Prostate gland (tissue), 2 donors: ENCODE measurements at regions not wholly inside any gene's neighbourhood (a gene's known extent, or its start where the extent isn't known, plus 50 kb on each side); places are given as distances from the start of the nearest gene placed in this dataset.

Experiments
- DNase-seq: peaks from one replicate; pipeline ENCODE4 v3.0.0-alpha.2; 2019; ENCODE audit warnings: low spot score
- H3K27ac ChIP-seq, 2 donors: fragments of 200-600 bp; sonication (generic); 2 replicates each; pipeline ENCODE4 v1.5.1; 2017 to 2019
- H3K27me3 ChIP-seq: fragments of 200-600 bp; sonication (generic); replicated peaks from 2 replicates; pipeline ENCODE4 v1.5.1; 2019; ENCODE audit not compliant: insufficient read depth
- H3K36me3 ChIP-seq, 2 donors: fragments of 200-600 bp; sonication (generic); 1 replicate in 1 of 2; 2 replicates in 1 of 2; pipeline versions ENCODE4 v1.5.1 to v1.8.1; 2017 to 2019
- H3K4me1 ChIP-seq: fragments of 200-600 bp; sonication (generic); replicated peaks from 2 replicates; pipeline ENCODE4 v1.5.1; 2019
- H3K4me3 ChIP-seq, 2 donors: fragments of 200-600 bp; sonication (generic); 2 replicates each; pipeline ENCODE4 v1.5.1; 2017 to 2019
- H3K9me3 ChIP-seq: fragments of 200-600 bp; sonication (generic); 2 replicates; pipeline ENCODE4 v1.5.1; 2017
- CTCF ChIP-seq, 4 experiments: fragments of 200-600 bp in 2 of 4; fragments of 450-650 bp in 2 of 4; sonication (generic) in 2 of 4; IDR thresholded peaks; 1 replicate in 3 of 4; 2 replicates in 1 of 4; pipeline ENCODE4 v1.5.1; 2016 to 2019; ENCODE audit warnings: antibody characterized with exemption in 4 of 4, mild to moderate bottlenecking in 2 of 4, moderate library complexity in 2 of 4
- POLR2A ChIP-seq: fragments of 450-650 bp; IDR thresholded peaks from one replicate; pipeline ENCODE4 v1.6.1; 2016; ENCODE audit warnings: antibody characterized with exemption, mild to moderate bottlenecking
- POLR2AphosphoS5 ChIP-seq: sonication (generic); formaldehyde crosslinking; IDR thresholded peaks from one replicate; pipeline ENCODE4 v1.6.1; 2017; ENCODE audit warnings: antibody characterized with exemption
- WGBS: methylation state at CpG from one replicate; pipeline ENCODE4 v1.1.5; 2018; 5-methylcytosine and 5-hydroxymethylcytosine counted together
- intact Hi-C: fragments of 100-400 bp; cut with DNase I; formaldehyde crosslinking; loops from one replicate; pipeline ENCODE4 v1.14.2; 2022

GRCh38 chr2:235270291-235270690 lies 223.6 kb upstream of the AGAP1 start:
- H3K36me3 ChIP-seq = no peaks in the 10 kb centered on the region
- H3K4me1 ChIP-seq = no peaks in the 10 kb centered on the region
- no peaks in the 10 kb centered on the region for H3K9me3 ChIP-seq
- H3K4me3 ChIP-seq = no peak overlapping the region
- 86% methylated on average over 4 of the region's 4 CpGs for WGBS
- intact Hi-C loops = no loop called here
- TF ChIP-seq CTCF (IDR thresholded peaks at IDR 0.05) = no peak
- TF ChIP-seq POLR2AphosphoS5 = no peak
- no peak for TF ChIP-seq POLR2A
- H3K27ac ChIP-seq = no peak overlapping the region
- H3K27me3 ChIP-seq = no peaks in the 10 kb centered on the region
- DNase-seq = no peak

GRCh38 chr2:235270956-235271355 lies 222.9 kb upstream of the AGAP1 start:
- no peak for DNase-seq
- Histone ChIP-seq H3K27me3 (no peaks in the 10 kb centered on the region), H3K9me3 (no peaks in the 10 kb centered on the region), H3K4me1 (no peaks in the 10 kb centered on the region), H3K36me3 (no peaks in the 10 kb centered on the region), H3K27ac (no peak overlapping the region), H3K4me3 (no peak overlapping the region)
- no peak for TF ChIP-seq POLR2A
- TF ChIP-seq POLR2AphosphoS5 = no peak
- no peak for TF ChIP-seq CTCF (IDR thresholded peaks at IDR 0.05)
- intact Hi-C loops = no loop called here
- WGBS = 73% methylated on average over 4 of the region's 4 CpGs

GRCh38 chr2:235271936-235272335 lies 221.9 kb upstream of the AGAP1 start:
- Histone ChIP-seq H3K4me1 (no peaks in the 10 kb centered on the region), H3K36me3 (no peaks in the 10 kb centered on the region)
- WGBS = 77% methylated on average over 2 of the region's 2 CpGs

GRCh38 chr2:235274023-235274422 lies 219.8 kb upstream of the AGAP1 start:
- intact Hi-C loops = no loop called here

More at GRCh38 chr2:235271936-235272335, 221.9 kb upstream of the AGAP1 start:
- no peak for DNase-seq
- H3K27me3 ChIP-seq = no peaks in the 10 kb centered on the region
- H3K9me3 ChIP-seq = no peaks in the 10 kb centered on the region
- no peak overlapping the region for H3K4me3 ChIP-seq
- H3K27ac ChIP-seq = no peak overlapping the region
- intact Hi-C loops = no loop called here
- no peak for TF ChIP-seq CTCF (IDR thresholded peaks at IDR 0.05)
- TF ChIP-seq POLR2AphosphoS5 = no peak
- no peak for TF ChIP-seq POLR2A

More at GRCh38 chr2:235274023-235274422, 219.8 kb upstream of the AGAP1 start:
- TF ChIP-seq POLR2A (no peak), CTCF (IDR thresholded peaks at IDR 0.05) (no peak), POLR2AphosphoS5 (no peak)
- Histone ChIP-seq H3K27ac (no peak overlapping the region), H3K27me3 (no peaks in the 10 kb centered on the region), H3K36me3 (no peaks in the 10 kb centered on the region), H3K4me1 (no peaks in the 10 kb centered on the region), H3K9me3 (no peaks in the 10 kb centered on the region), H3K4me3 (no peak overlapping the region)
- no peak for DNase-seq
- 45% methylated on average over 2 of the region's 2 CpGs for WGBS
